ENCODE measurements at regions not wholly inside any gene's neighbourhood (a gene's known extent, or its start where the extent isn't known, plus 50 kb on each side); places are given as distances from the start of the nearest gene placed in this dataset.

GRCh38 chrX:3815896-3816664, 102.6 kb upstream of the PRKX start:
- Histone ChIP-seq H3K4me3 (peak overlapping the region; percentile 75), H3K27ac (peak overlapping the region; percentile 96 to 99), H3K4me2 (peak overlapping the region; percentile 96), H3K9me3 (no peaks in the 10 kb centered on the region), H3K4me1 (peaks cover 6% of the 10 kb centered on the region; the same call in 2 of the 3 replicates)
- POLR2A ChIA-PET, result no interaction called here
- ATAC-seq, result peak; percentile 16 to 49
- FAIRE-seq, result no peak
- peak; percentile 8 to 42 for DNase-seq (ENCODE audit: low read depth in 1 of 2, low spot score in 1 of 2)
- CTCF ChIA-PET, result no interaction called here
- WGBS (ENCODE audit: missing lambda C conversion rate), result 20% methylated on average over 8 of the region's 50 CpGs
- TF ChIP-seq BHLHE40 (IDR thresholded peaks at IDR 0.05; ENCODE audit: low read depth, low read length) (no peak), MYC (IDR thresholded peaks at IDR 0.05; ENCODE audit: borderline replicate concordance, low read length) (no peak), BCL3 (IDR thresholded peaks at IDR 0.05) (0 out of 3 replicates have a peak, but pooled peaks have one; percentile 9), CHD4 (IDR thresholded peaks at IDR 0.05; ENCODE audit: borderline replicate concordance) (no peak), JUN (IDR thresholded peaks at IDR 0.05) (peak; percentile 50 to 67; a peak in 3 of 5 replicates), SMC3 (IDR thresholded peaks at IDR 0.05) (no peak)

- DNase-seq (ENCODE audit: low read depth in 1 of 2, low spot score in 1 of 2), result peak; percentile 40 to 48
- no peak for ATAC-seq
- peaks cover 6% of the 10 kb centered on the region; the same call in 2 of the 3 replicates for H3K4me1 ChIP-seq
- ChIA-PET POLR2A (no interaction called here), CTCF (interaction anchor here (0.6 to 0.8 kb wide), 7 partner anchors 10 to 801 kb away, joined by 3 to 9 read pairs (median 3); no protein-coding TSS in a partner anchor)
- 25% methylated on average over 15 of the region's 16 CpGs for WGBS (ENCODE audit: missing lambda C conversion rate)
- H3K4me2 ChIP-seq, result peak overlapping the region; percentile 37
- H3K4me3 ChIP-seq, result no peak overlapping the region
- no peak overlapping the region for H3K27ac ChIP-seq
- FAIRE-seq, result no peak
- H3K9me3 ChIP-seq, result no peaks in the 10 kb centered on the region
- TF ChIP-seq USF2 (IDR thresholded peaks at IDR 0.05), result no peak
- TF ChIP-seq CTCF (IDR thresholded peaks at IDR 0.05), result peak; percentile 65
- TF ChIP-seq RAD21 (conservative IDR thresholded peaks at IDR 0.05 in 1 of 2, IDR thresholded peaks at IDR 0.05 in 1 of 2), result peak; percentile 71 to 74
- TF ChIP-seq SMC3 (IDR thresholded peaks at IDR 0.05), result peak; percentile 75
Measured at GRCh38 chrX:3811331-3812311, 98.2 kb upstream of the PRKX start.

GRCh38 chrX:3807906-3808305, 94.5 kb upstream of the PRKX start:
- Histone ChIP-seq H3K27ac (no peak overlapping the region), H3K4me2 (no peak overlapping the region), H3K4me3 (no peak overlapping the region), H3K4me1 (no peaks in the 10 kb centered on the region), H3K9me3 (no peaks in the 10 kb centered on the region)
- DNase-seq (ENCODE audit: low read depth in 1 of 2, low spot score in 1 of 2) (no peak), FAIRE-seq (no peak), ATAC-seq (no peak)
- ChIA-PET POLR2A (interaction anchor here (0.8 kb wide), 1 partner anchor 94 kb away, joined by 3 read pairs; the partner anchor contains the start of gene PRKX), CTCF (interaction anchor here (0.6 to 1.9 kb wide), 2 partner anchors 131 to 156 kb away, joined by 3 to 5 read pairs; no protein-coding TSS in a partner anchor)
- 32% methylated on average over 4 of the region's 4 CpGs for WGBS (ENCODE audit: missing lambda C conversion rate)
- TF ChIP-seq MAZ (IDR thresholded peaks at IDR 0.05; ENCODE audit: borderline replicate concordance, low read depth, low read length) (no peak), HOXB13 (CRISPR knock-in tag; IDR thresholded peaks at IDR 0.05; ENCODE audit: low read depth) (no peak), KDM5A (IDR thresholded peaks at IDR 0.05) (no peak), TFCP2L1 (CRISPR knock-in tag; IDR thresholded peaks at IDR 0.05) (no peak), BCL3 (IDR thresholded peaks at IDR 0.05) (no peak), RNF2 (IDR thresholded peaks at IDR 0.05; ENCODE audit: borderline replicate concordance, low read depth) (no peak), CHD4 (IDR thresholded peaks at IDR 0.05; ENCODE audit: borderline replicate concordance) (no peak), FOXS1 (CRISPR knock-in tag; IDR thresholded peaks at IDR 0.05) (no peak)

Data from A549 (cell line).